ENCODE measurements at regions not wholly inside any gene's neighbourhood (a gene's known extent, or its start where the extent isn't known, plus 50 kb on each side); places are given as distances from the start of the nearest gene placed in this dataset.

GRCh38 chrX:82230013-82230412 lies 1028.1 kb downstream of the SH3BGRL start:
- DNase-seq (ENCODE audit: low read depth) (no peak), FAIRE-seq (no peak)
- TF ChIP-seq, protein P1, sequence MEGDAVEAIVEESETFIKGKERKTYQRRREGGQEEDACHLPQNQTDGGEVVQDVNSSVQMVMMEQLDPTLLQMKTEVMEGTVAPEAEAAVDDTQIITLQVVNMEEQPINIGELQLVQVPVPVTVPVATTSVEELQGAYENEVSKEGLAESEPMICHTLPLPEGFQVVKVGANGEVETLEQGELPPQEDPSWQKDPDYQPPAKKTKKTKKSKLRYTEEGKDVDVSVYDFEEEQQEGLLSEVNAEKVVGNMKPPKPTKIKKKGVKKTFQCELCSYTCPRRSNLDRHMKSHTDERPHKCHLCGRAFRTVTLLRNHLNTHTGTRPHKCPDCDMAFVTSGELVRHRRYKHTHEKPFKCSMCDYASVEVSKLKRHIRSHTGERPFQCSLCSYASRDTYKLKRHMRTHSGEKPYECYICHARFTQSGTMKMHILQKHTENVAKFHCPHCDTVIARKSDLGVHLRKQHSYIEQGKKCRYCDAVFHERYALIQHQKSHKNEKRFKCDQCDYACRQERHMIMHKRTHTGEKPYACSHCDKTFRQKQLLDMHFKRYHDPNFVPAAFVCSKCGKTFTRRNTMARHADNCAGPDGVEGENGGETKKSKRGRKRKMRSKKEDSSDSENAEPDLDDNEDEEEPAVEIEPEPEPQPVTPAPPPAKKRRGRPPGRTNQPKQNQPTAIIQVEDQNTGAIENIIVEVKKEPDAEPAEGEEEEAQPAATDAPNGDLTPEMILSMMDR (IDR thresholded peaks at IDR 0.05; ENCODE audit: insufficient read depth, low read length, severe bottlenecking): no peak
- no peak overlapping the region for H3K4me3 ChIP-seq (ENCODE audit: low read depth, low read length)
- no peaks in the 10 kb centered on the region for H3K27me3 ChIP-seq (ENCODE audit: control insufficient read depth, insufficient read depth, low read length)
- no peaks in the 10 kb centered on the region for H3K36me3 ChIP-seq (ENCODE audit: control insufficient read depth, insufficient read depth, low read length)

- H3K36me3 ChIP-seq (ENCODE audit: control insufficient read depth, insufficient read depth, low read length): no peaks in the 10 kb centered on the region
- no peaks in the 10 kb centered on the region for H3K27me3 ChIP-seq (ENCODE audit: control insufficient read depth, insufficient read depth, low read length)
- FAIRE-seq: no peak
- no peak for DNase-seq (ENCODE audit: low read depth)
- TF ChIP-seq, protein P1 (IDR thresholded peaks at IDR 0.05; ENCODE audit: insufficient read depth, low read length, severe bottlenecking): no peak
- H3K4me3 ChIP-seq (ENCODE audit: low read depth, low read length): no peak overlapping the region
These were observed 1030.8 kb downstream of the SH3BGRL start for GRCh38 chrX:82232679-82233078.

DNA sequence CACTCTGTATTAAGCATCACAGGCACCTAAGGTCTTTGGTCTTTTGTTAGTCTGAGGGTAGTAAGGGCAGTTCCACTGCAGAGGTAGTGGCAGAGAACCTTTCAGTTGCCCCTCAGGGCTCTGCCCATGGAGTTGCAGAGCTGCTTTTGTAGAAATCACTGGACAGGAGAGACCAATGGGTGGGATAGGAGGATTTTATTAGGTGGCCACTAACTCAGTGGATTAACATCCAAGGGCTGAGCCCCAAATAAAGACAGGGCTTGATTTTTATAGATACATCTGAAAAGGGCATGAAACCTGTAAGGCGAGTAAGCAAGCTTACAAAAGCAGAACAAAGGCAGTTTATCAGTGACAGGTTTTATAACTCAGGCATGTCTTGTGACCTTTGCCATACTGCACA lies 1035.4 kb downstream of the SH3BGRL start:
- FAIRE-seq: no peak
- no peaks in the 10 kb centered on the region for H3K36me3 ChIP-seq (ENCODE audit: control insufficient read depth, insufficient read depth, low read length)
- TF ChIP-seq, protein P1 (IDR thresholded peaks at IDR 0.05; ENCODE audit: insufficient read depth, low read length, severe bottlenecking): no peak
- no peaks in the 10 kb centered on the region for H3K27me3 ChIP-seq (ENCODE audit: control insufficient read depth, insufficient read depth, low read length)
- DNase-seq (ENCODE audit: low read depth): no peak
- H3K4me3 ChIP-seq (ENCODE audit: low read depth, low read length): no peak overlapping the region

Data from bronchial epithelial cell (primary cell).